ENCODE measurements at regions not wholly inside any gene's neighbourhood (a gene's known extent, or its start where the extent isn't known, plus 50 kb on each side); places are given as distances from the start of the nearest gene placed in this dataset.

DNA sequence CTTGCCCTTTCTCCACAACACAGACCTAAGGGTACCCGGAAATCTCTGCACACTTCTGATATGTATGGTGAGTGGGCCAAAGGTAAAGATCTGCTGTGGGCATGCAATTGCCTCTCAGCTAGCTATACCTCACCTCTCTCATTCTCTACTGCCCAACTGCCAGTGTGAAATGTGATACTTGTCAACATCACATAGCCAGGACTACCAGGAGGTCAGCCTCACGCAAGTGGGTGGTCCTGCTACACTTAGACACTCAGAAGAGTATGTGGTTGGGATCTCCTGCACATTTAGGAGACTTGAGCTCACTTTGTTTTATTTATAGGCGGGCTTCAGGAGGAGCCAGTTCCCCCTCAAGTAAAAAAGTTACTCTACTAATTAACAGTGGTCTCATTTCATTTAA, 88.0 kb upstream of the MAN2A1 start:
- TF ChIP-seq, protein P1, sequence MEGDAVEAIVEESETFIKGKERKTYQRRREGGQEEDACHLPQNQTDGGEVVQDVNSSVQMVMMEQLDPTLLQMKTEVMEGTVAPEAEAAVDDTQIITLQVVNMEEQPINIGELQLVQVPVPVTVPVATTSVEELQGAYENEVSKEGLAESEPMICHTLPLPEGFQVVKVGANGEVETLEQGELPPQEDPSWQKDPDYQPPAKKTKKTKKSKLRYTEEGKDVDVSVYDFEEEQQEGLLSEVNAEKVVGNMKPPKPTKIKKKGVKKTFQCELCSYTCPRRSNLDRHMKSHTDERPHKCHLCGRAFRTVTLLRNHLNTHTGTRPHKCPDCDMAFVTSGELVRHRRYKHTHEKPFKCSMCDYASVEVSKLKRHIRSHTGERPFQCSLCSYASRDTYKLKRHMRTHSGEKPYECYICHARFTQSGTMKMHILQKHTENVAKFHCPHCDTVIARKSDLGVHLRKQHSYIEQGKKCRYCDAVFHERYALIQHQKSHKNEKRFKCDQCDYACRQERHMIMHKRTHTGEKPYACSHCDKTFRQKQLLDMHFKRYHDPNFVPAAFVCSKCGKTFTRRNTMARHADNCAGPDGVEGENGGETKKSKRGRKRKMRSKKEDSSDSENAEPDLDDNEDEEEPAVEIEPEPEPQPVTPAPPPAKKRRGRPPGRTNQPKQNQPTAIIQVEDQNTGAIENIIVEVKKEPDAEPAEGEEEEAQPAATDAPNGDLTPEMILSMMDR (IDR thresholded peaks at IDR 0.05; ENCODE audit: low read length, missing control alignments) = no peak
- no peak for DNase-seq (ENCODE audit: low read depth)
- no peak overlapping the region for H3K4me3 ChIP-seq (replicated peaks; ENCODE audit: low read depth, low read length)

DNA sequence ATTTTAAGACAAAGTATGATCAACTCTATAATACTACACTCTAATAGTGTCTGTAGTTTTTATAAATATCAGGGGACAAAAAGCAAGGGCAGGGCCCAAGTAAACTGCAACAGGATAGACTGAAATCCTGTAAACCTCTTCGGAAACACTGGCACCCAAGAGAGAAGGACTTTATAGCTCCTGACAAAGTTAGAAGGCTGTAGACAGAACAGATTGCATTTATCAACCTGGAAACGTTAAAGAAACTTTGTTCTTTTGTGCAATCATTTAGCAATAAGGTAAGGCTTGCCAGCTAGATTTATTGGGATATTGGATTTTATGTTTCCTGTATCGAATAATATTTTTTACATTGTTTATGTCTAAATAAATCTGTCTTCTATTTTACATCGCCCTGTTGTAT, 91.8 kb upstream of the MAN2A1 start:
- TF ChIP-seq, protein P1 (IDR thresholded peaks at IDR 0.05; ENCODE audit: low read length, missing control alignments) = no peak
- no peak overlapping the region for H3K4me3 ChIP-seq (replicated peaks; ENCODE audit: low read depth, low read length)
- no peak for DNase-seq (ENCODE audit: low read depth)

DNA sequence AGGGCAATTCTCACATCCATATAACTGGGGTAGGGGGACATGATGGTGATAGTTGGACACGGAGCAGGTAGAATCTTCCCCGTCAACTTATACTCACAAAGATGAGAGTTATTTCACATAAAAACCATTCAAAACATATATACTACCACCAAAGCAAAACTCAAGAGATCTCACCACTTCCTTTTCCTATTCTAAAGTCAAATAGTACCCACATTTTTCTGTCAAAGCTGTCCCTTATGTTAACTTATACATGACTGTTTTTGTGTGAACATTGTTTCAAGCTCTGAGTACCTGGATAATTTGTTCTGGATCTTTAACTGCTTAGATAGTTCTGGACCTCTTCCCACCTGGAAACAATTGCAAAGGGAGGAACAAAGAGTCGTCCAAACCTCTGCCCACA, 95.5 kb upstream of the MAN2A1 start:
- no peak overlapping the region for H3K4me3 ChIP-seq (replicated peaks; ENCODE audit: low read depth, low read length)
- TF ChIP-seq, protein P1 (IDR thresholded peaks at IDR 0.05; ENCODE audit: low read length, missing control alignments) = no peak
- DNase-seq (ENCODE audit: low read depth) = no peak

GRCh38 chr5:109590799-109591198, 98.9 kb upstream of the MAN2A1 start:
- H3K4me3 ChIP-seq (replicated peaks; ENCODE audit: low read depth, low read length) = no peak overlapping the region
- no peak for DNase-seq (ENCODE audit: low read depth)
- TF ChIP-seq, protein P1 (IDR thresholded peaks at IDR 0.05; ENCODE audit: low read length, missing control alignments) = no peak

GRCh38 chr5:109589986-109590385, 99.7 kb upstream of the MAN2A1 start:
- DNase-seq (ENCODE audit: low read depth) = no peak
- H3K4me3 ChIP-seq (replicated peaks; ENCODE audit: low read depth, low read length) = no peak overlapping the region

DNA sequence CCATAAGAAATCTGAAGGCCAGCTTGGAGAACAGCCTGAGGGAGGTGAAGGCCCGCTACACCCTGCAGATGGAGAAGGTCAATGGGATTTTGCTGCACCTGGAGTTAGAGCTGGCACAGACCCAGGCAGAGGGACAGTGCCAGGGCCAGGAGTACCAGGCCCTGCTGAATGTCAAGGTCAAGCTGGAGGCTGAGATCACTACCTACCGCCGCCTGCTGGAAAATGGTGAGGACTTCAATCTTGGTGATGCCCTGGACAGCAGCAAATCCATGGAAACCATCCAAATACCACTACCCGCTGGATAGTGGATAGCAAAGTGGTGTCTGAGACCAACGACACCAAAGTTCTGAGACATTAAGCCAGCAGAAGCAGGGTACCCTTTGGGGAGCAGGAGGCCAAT, 100.5 kb upstream of the MAN2A1 start:
- DNase-seq (ENCODE audit: low read depth) = no peak
- no peak overlapping the region for H3K4me3 ChIP-seq (replicated peaks; ENCODE audit: low read depth, low read length)
- TF ChIP-seq, protein P1 (IDR thresholded peaks at IDR 0.05; ENCODE audit: low read length, missing control alignments) = no peak

More at GRCh38 chr5:109589986-109590385, 99.7 kb upstream of the MAN2A1 start:
- TF ChIP-seq, protein P1 (IDR thresholded peaks at IDR 0.05; ENCODE audit: low read length, missing control alignments) = no peak

GRCh38 chr5:109588281-109589035, 101.3 kb upstream of the MAN2A1 start:
- TF ChIP-seq, protein P1 (IDR thresholded peaks at IDR 0.05; ENCODE audit: low read length, missing control alignments) = no peak
- no peak for DNase-seq (ENCODE audit: low read depth)
- H3K4me3 ChIP-seq (replicated peaks; ENCODE audit: low read depth, low read length) = no peak overlapping the region

Measured in fibroblast of pulmonary artery (primary cell).